HG03520 (cell line): ENCODE measurements at regions not wholly inside any gene's neighbourhood (a gene's known extent, or its start where the extent isn't known, plus 50 kb on each side); places are given as distances from the start of the nearest gene placed in this dataset.
"Not testable (repeated sequence)": the region's sequence is repeated elsewhere in the genome, so short reads cannot be mapped to it uniquely, and the experiment has no call there.

Source experiments
- ATAC-seq: cut with Tn5 transposase; IDR thresholded peaks from one replicate; pipeline ENCODE4 v1.9.1; 2021; ENCODE audit warnings: mild to moderate bottlenecking, moderate library complexity; ENCODE audit not compliant: unreplicated experiment

DNA sequence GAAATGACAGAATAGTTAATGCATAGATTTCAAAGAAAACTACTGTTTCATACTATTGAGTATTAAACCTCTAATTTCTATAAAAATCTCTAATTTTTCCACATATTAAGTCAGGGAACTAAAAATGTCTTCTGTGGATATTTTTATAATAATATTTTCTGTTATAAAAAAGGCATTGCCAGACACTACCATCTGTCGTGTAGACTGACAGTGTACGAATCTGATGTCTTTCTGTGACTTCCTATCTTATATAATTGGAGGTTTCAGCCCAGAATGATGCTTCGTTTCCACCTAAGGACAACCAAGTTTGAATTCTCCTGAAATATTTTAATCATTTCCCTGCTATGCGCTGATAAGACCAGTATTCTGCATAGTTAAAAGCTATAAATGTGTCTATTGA, 456.6 kb upstream of the ARRDC3 start:
- ATAC-seq = no peak

DNA sequence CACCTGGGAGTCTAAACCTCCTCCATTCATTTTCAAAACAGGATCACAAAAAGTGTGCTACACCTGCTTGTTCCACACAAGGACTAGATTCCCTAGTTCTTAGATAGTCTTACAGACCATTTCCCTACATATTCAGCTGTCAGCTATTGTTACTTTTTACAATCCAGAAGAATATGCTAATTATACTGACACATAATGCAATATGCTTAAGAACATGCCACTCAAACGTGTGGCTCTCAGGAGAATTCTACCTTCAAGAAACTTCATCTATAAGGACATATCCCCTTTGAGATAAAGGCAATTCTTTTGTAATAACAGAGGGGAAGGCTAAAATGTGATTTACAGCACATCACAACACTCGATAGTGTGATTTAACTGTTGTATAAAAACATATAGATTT, 456.1 kb upstream of the ARRDC3 start:
- no peak for ATAC-seq

DNA sequence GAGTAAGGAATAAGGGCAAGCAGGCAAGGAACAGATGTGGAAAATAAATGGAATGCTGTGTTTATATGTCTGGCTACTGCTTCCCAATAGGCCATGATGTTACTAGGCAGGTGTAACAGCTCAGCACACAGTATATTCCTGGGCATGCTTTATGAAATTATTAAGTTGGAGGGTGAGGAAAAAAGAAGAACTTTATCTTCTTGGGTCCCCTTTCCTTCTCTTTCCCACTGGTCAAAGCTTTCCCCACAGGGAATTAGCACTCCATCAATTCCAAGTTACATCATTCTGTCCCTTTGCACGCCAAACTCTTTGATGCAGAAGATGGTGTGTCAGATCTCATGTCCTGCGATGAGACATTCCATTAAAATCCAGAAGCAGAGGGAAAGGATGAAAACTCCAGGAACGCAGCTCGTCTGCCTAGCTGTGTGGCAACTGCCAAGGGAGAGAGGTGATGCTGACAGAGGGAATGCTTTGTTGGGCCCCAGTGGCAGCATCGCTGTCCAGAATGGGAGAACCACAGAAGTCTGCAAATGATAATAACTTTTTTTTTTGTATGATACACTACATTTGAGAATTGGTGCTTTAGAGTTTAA, 447.3 kb upstream of the ARRDC3 start:
- no peak for ATAC-seq

- no peak for ATAC-seq
Observed at GRCh38 chr5:91825618-91826017, 442.5 kb upstream of the ARRDC3 start.

DNA sequence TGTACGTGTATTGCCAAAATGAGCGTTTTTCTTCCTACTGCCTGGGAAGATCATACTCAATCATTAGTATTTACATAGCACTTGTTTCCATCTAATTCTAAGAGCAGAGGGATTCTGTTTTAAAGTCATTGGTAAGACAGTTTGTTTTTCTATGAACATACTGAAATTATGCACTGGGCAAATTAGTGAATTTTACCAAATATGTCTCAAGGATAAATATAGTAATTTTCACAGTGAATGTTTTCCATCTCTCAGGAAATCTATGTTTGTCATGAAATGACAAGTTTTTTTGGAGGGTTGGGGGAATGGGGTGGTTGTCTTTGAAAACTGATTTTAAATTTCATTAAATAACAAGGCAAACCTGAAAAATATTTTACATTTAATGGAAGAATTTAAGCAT, 441.3 kb upstream of the ARRDC3 start:
- no peak for ATAC-seq

DNA sequence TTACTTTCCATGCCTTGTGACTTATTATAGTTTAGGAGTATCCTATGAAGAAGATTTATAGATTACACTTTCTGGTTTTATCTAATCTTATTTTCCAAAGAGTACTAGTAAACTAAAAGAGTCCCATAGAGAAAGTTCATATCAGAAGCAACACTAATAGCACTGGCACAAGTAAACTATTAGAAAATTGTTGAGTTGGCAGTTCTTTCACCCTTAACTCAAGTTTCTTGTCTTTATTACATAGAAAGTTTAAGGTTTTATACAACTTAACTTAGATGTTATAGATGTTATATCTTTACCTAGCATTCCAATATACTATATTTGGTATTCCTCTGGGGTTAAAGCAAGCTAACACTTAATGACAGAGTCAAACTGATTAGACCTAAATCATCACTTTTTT, 437.8 kb upstream of the ARRDC3 start:
- ATAC-seq = no peak

DNA sequence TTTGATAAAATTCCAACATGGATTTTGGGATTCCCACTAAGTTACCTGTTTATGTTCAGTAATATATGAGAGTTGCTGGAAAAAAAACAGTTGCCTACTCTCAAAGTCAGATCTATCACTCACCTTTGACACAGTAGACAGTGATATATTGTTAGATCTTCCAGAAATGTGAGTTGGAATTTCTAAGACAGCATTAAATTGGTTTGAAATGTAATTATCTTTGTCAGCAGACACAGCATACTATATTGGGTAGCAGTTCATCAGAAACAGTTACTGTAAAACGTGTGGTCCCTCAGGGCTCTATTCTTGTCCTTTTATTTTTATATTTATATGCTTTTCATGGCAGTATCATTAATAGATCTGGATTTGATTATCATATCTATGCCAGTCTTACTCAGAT, 433.6 kb upstream of the ARRDC3 start:
- no peak for ATAC-seq

DNA sequence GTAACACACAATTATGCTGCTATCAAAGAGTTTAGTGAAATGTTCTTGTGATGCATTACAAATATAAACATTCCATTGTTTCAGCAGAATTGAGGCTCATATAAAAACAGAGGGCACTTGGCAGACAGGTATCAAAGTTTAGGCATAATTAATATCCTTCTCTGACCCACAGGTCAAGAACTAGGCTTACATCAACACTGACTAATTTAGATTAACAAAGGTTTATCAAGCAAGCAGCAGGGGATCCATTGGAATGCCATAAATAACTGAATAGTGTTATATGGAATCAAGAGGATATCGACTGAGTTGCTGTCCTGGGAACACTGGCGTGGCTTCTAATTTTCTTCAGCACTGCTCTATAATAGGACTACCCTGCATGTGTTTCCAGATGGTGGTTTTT, 414.5 kb upstream of the ARRDC3 start:
- ATAC-seq = no peak

DNA sequence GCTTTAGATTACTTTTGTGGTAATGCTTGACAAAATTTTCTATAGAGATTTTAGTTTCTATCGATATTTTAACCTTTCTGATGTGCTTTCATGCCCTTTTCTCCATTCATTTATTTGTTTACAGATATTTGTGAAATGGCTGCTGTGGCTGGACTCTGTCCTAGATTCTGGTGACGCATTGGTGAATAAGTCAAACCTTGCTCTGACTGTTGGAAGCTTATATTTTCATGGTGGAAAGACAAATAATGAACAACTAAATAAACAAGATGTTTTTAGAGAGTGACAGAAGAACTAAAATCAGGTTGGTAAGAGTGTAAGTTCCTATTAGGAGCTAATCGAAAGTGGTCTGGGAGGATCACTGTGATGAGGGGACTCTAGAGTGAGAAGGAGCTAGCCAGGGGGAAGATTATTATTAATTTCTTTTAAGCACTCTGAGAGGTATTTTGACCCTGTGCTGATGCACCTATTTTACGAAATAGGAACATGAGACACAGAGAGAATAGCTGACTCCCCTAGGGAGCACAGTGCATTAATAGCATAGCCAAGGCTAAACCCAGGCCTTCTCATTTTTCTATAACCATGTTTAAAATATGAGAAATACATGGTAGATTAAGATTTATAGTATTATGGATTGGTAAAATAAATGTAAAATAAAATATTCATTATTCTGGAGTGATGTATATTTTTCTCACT, 411.9 kb upstream of the ARRDC3 start:
- no peak for ATAC-seq

DNA sequence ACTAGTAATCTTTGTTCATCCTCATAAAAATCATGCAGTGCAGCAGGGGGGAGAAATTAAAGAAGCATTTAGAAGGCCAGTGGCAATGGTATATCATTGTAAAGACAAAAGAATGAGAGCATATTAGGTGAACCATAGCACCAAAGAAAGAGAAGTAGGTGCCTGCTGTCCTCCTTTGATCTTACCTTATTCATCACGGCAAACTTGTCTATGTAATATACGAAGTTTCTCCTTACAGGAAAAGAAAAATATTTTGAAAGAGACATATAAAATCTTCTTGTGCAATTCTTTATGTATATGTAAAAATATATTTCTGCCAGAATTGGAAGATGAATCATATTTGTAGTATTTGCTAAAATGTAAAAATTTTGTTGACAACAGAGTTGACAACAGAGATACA, 411.3 kb upstream of the ARRDC3 start:
- ATAC-seq = no peak

DNA sequence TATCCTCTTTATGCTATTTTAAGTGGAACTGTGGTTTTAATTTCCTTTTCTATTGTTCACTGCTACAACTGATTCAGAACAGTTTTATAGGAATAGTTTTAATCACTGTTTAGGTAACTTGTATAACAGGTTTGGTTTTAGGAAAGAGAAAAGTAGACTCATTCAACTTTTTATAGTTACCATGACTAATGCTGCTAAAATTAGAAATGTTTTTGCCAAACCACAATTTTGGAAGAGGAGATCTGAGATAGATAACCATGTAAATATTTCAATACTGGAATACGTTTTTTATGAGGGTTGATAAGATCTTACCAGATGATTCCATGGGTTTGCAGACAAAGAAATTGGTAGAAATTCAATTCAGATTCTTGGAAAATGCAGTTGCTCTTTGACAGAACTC, 404.6 kb upstream of the ARRDC3 start:
- no peak for ATAC-seq

GRCh38 chr5:91777671-91778070, 394.6 kb upstream of the ARRDC3 start:
- ATAC-seq = no peak

DNA sequence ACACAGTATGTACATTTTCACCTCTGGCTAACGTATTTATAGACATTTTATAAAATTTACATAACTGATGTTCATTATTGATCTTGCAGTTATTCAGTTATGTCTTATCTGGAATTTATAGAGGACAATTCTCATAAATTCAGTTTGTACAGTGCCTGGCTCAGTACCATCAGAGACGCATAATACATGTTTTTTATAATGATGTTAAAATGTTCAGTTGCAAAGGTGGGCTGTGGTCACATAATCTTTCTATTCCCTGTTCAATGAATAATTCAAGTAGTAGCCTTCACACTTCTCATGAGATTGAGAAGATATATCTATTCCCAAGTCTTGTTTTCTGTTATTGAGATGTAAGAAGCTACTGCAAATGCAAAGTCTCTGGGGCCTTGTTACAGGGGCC, 393.1 kb upstream of the ARRDC3 start:
- no peak for ATAC-seq

- no peak for ATAC-seq
Observed at GRCh38 chr5:91770400-91770799, 387.3 kb upstream of the ARRDC3 start.

DNA sequence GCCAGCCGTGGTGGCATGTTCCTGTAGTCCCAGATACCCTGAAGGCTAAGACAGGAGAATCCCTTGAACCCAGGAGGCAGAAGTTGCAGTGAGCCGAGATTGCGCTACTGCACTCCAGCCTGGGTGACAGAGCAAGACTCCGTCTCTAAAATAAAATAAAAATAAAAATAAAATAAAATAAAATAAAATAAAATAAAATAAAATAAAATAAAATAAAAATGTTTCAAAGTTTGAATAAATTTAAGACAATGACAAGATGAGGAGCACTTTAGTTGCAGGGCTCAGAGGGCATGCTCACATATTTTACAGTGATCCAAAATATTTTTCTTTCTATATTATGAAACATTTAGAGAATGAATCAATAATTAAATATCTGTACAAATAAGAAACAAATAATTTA, 374.3 kb upstream of the ARRDC3 start:
- ATAC-seq = not testable (repeated sequence)

GRCh38 chr5:91754990-91755389, 371.9 kb upstream of the ARRDC3 start:
- ATAC-seq = no peak

- not testable (repeated sequence) for ATAC-seq
Observed at GRCh38 chr5:91744470-91744869, 361.4 kb upstream of the ARRDC3 start.

DNA sequence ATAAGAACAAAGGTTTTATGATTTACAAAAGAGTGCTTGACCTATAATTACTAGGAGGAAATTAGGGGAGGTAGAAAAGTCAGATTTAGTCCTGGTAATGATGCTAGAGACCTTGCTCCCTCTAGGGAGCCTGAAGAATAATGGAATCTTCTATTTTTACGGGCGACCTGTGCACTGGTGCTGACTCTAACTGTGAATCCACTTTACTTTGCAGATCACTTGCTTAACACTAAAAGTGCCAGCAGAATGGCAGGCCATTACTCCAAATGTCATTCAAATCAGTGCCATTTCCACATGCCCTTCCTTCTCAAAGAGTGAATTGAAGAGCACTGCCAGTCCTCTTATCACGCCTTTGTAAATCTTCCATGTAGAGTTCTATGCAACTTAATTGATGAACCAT, 359.4 kb upstream of the ARRDC3 start:
- no peak for ATAC-seq

- ATAC-seq = no peak
Observed at GRCh38 chr5:91741764-91742505, 358.8 kb upstream of the ARRDC3 start.

DNA sequence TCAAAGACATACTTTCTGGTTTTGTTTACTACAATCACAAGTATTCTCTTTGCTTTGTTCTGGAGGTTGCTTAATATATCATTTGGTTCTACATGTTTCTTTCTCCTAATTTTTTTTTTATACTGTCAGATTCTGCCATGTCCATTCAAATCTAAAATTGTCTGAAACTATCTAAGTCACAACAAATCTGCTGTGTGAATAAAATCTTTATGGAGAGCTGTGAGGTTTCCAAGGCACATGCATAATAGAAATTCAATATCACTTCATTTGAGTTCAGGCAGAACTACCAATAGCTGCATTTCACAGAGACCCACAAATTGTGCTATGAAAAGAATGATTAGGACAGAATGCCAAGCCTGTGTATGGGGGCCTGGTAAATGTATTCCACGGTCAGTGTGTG, 346.9 kb upstream of the ARRDC3 start:
- no peak for ATAC-seq

DNA sequence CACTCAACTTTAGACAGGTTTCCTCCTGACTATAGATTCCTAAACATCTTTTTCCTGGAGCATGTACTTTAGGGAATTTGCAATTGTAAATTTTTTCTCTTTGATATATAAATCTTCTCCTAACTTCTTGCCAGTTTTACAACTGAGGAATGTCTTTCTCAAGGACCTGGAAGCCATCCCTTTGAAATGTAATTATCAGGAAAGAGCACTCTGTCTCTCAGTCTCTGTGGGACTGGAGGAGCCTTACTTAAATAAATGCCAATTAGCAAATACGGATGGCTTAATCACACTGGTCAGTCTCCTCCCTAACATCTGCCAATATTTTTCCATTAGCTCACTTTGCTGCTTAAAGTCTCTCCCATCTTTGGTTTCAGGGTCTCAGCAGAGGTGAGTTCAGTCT, 344.3 kb upstream of the ARRDC3 start:
- no peak for ATAC-seq

- ATAC-seq = no peak
Observed at GRCh38 chr5:91722736-91723467, 339.8 kb upstream of the ARRDC3 start.
